ENCODE measurements at regions not wholly inside any gene's neighbourhood (a gene's known extent, or its start where the extent isn't known, plus 50 kb on each side); places are given as distances from the start of the nearest gene placed in this dataset.

DNA sequence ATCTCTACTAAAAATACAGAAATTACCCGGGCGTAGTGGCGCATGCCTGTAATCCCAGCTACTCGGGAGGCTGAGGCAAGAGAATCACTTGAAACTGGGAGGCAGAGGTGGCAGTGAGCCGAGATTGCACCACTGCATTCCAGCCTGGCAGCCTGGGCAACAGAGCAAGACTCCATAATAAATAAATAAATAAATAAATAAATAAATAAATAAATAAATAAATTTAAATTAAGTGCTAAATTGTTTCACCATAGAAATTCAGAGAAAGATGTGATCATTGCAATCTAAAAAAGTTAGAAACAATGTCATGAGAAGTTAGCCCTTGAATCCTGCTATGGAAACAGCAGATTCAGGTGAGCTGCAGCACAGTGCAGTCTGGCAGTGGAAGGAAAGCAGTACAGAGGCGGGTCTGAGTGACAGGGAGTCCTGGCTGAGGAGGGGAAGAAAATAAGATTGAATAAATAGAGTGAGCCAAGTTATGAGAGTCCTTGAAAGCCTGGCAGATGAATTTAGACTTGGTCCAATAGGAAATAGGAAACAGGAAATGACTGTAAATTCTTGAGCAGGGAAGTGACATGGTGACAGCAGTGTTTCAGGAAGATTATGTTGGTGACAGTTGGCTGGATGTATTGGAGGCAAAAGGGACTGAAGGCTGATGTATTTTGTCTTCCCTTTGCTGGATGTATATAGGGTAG is 241.5 kb downstream of the GXYLT1 start:
- FAIRE-seq = no peak

DNA sequence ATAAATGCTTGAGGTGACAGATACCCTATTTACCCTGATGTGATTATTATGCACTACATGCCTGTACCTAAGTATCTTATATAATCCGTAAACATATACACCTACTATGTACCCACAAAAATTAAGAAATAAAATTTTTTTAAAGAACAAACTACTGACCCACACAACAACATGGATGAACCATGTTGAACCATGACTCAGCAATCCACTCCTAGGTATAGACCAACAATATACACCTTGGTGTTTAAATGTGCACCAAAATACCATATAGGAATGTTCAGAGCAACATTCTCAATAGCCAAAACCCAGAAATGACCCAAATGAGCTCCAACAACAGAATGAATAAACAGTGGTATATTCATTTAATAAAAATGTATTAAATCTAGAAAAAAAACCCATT is 245.1 kb downstream of the GXYLT1 start:
- no peak for FAIRE-seq
- no peak for DNase-seq (ENCODE audit: extremely low spot score, insufficient read length, low read depth)

More for the DNA sequence above, 241.5 kb downstream of the GXYLT1 start:
- no peak for DNase-seq (ENCODE audit: extremely low spot score, insufficient read length, low read depth)

DNA sequence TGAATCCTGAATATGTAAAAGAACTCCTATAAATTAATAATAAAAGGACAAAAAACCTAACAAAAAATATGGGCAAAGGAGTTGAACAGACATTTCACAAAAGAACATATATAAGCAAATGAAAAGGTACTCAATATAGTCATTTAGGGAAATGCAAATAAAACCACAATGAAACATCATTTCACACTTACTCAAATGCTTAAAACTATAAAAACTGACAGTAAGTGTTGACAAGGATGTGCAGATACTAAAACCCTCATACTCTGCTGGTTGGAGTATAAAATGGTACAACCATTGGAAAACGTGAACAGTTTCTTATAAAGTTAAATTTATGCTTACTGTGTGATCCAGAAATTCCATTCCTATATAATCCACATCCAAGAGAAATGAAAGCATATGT is 247.1 kb downstream of the GXYLT1 start:
- no peak for DNase-seq (ENCODE audit: extremely low spot score, insufficient read length, low read depth)
- no peak for FAIRE-seq

DNA sequence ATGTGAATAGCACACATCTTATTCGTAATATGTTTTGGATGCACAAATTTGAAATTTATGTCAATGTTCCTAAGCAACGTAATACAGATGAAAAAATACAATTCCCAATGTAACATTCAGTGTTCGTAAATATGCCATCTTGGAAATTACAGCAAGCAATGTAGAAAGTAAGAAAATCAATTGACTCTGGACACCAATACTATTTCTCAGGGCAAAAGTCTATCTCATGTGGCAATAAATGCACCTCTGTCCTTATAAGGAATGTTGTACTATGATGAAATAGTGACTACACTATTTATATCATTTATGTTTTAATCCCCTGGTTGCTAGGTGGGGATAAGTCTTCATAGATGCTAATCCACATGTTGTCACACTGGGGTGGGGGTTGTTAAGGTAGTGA is 251.2 kb downstream of the GXYLT1 start:
- no peak for DNase-seq (ENCODE audit: extremely low spot score, insufficient read length, low read depth)
- no peak for FAIRE-seq

DNA sequence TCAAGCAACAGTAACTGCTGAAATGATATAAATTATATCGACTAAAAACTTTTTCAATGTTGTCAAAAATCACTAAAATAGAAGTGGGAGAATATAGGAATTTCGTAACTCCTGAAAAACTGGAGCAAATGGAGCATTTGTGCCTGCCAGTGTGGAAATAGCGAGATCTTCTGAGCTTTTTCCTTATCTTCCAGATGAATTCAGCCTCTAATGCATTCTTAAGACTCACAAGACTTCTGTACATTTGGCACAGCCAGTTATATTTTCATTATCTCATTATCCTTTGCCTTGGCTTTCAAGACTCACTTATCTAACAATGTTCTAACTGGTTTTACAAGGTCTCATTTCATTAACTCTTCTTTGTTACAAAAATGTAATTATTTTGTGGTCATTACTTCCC is 252.4 kb downstream of the GXYLT1 start:
- no peak for DNase-seq (ENCODE audit: extremely low spot score, insufficient read length, low read depth)
- no peak for FAIRE-seq

DNA sequence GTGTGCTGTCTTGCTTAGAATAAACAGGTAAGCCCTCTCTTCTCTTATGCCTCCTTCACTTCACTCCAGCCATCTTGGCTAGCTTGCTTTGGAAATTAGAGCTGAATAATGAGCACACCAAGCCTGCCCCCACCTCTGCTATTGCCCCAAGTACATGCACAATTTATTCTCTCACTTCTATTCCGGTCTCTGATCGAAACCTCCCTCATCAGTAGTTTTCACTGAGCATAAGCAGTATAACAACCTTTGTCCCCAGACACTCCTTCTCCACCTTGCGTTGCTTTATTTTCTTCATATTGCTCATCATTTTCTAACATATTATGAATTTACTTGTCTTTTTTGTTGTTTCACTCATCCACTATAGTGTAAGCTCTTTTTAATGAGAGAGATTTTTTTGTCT is 253.4 kb downstream of the GXYLT1 start:
- DNase-seq (ENCODE audit: extremely low spot score, insufficient read length, low read depth) (no peak), FAIRE-seq (no peak)

DNA sequence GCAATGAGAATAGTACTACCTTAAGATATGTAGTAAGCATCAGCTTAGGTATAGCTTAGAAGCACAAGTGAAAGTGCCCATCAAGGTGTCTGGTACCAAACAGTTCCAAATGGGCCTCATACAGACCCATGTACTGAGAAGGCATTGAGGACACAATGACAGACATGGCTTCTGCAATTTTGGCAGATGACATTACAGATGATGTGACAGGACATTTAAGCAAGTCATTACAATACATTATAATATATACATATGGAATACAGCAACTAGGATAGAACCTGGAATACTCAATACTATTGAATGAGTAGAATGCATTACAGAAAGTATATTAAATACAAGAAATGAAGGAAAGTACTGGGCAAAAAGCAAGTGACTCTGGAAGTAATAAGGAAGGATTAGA is 256.4 kb downstream of the GXYLT1 start:
- no peak for FAIRE-seq
- no peak for DNase-seq (ENCODE audit: extremely low spot score, insufficient read length, low read depth)

DNA sequence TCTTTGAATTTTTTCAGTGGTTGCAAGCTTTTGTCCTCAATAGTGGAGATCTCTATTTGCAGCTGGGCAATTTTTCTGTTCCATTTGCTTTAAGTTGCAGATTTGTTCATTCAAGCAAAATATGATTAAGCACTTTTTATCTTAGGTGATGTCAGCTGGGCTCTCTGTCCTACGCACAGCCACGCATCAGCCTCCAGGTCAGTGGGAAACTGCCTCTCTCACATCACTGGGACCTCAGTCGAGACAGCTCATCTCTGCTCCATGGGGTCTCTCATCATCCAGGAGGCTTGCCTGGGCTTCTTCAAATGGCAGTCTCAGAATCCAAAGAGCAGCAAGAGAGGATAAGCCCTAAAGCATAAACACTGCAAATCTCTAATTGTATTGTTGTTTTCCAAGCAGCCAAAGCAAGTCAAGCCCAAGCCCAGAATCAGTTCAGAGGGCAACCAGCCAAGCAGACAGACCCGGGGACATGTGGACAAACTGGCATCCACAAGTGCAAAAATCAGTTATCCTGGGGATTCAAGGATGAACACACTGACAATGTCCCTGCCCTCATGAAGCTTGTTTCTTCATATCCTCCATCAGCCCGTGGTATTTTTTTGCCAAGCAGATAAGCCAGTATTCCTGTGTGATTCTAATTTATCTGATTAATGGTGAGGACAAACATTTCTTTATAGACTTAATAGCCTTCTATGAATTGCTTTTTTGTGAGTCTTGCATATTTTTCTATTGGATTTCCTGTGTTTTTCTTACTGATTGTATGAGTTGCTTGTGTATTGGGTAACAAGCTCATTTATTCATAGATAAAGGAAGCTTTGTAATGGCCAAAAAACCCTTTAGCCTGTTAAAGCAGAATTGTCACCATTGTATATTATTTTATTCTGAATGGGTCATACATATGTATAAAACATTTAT is 262.5 kb downstream of the GXYLT1 start:
- FAIRE-seq = no peak

DNA sequence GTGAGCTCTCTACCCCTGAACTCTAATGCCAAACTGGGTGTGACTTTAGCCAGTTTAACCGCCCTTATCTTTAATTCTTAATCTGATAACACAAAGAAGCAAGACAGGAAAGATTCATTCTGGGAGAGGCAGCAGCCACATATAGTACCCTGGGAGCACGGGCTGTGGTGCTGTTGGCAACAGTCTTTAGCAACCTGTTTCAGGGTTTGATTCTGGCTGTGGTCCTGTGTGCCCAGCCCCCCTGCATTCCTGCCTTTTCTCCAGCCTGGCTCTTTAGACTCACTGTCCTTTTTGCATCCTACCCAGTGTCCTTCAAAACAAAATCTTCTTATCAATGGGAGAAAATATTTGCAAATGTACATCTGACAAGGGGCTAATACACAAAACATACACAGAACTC is 275.2 kb downstream of the GXYLT1 start:
- no peak for DNase-seq (ENCODE audit: extremely low spot score, insufficient read length, low read depth)
- no peak for FAIRE-seq

More for the DNA sequence above, 262.5 kb downstream of the GXYLT1 start:
- DNase-seq (ENCODE audit: extremely low spot score, insufficient read length, low read depth) = no peak

DNA sequence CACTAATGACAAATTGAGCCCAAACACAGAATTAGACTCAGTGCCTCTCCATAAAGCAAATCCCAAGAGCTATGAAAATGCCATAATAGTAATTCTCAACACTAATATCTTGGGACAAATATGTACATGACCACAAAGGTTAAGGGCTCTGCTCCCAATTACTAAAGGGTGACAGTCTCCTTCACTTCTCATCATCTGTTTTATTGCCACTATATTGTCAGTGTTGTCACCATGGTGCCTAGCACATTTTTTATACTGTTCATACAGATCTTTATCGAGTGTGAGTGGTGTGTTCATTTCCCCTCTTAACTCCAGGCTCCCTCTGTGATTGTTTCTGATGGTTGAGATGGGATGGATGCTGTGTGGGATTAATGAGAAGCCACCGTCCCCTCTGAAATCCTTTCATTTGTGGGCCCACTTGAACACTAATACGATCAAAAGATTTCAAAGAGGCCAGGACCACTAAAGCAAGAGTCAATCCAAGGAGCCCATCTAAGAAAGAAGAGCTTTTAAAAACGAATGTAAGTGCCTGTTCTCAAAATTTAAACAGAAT is 277.7 kb downstream of the GXYLT1 start:
- FAIRE-seq = no peak

DNA sequence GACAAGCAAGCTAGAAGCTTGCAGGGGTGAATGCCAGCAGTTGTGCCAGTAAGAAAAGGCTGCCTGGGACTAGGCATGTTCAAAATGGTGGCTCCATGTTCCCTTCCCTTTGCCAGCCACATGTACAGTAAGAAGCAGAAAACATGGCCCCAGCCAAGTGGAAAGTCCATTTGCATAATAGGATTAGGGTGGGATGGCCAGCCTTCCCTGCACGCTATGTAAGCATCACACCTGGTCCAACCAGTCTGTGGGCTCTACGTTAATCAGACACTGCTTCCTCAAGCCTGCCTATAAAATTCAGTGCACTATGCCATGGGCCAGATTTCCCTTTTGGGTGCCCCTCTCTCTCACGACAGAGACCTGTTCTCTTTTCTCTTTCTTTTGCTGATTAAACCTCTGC is 288.4 kb downstream of the GXYLT1 start:
- DNase-seq (ENCODE audit: extremely low spot score, insufficient read length, low read depth) (no peak), FAIRE-seq (no peak)

More for the DNA sequence above, 277.7 kb downstream of the GXYLT1 start:
- DNase-seq (ENCODE audit: extremely low spot score, insufficient read length, low read depth) = no peak

DNA sequence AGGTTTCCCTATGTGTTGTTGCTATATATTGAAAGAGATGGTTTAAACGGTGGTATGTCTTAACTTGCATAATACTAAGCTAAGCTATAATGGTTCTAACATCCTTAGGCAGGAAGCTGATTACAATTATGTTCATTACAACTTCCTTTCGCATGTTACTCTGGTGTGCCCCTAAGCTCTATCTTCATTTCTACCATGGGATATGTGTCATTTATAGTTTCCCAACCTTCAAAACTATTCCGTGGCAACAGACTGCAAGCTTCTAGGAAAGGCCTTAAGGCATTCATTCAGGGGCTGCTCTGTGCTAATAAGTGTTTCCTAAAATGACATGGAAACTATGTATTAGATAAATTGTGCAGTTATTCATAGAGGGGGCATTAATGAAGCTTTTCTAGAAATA is 294.6 kb downstream of the GXYLT1 start:
- FAIRE-seq (no peak), DNase-seq (ENCODE audit: extremely low spot score, insufficient read length, low read depth) (no peak)

DNA sequence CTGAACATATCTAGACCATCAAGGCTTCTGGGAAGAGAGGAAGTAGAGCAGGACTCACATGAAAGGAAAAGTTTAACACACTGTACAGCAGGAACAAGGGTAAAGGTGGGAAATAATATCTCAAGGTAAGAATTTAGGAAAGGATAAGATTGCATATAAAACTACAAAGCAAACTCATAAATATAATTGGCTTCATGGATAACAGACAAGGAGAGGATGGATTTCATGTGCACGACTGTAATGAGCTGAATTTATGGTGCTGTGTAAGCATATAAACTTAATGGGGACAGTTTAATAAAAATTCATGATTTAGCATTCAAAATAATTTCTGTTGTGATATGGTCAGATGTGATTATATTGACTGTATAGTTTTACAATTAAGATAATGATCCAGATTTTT is 298.0 kb downstream of the GXYLT1 start:
- no peak for FAIRE-seq
- no peak for DNase-seq (ENCODE audit: extremely low spot score, insufficient read length, low read depth)

DNA sequence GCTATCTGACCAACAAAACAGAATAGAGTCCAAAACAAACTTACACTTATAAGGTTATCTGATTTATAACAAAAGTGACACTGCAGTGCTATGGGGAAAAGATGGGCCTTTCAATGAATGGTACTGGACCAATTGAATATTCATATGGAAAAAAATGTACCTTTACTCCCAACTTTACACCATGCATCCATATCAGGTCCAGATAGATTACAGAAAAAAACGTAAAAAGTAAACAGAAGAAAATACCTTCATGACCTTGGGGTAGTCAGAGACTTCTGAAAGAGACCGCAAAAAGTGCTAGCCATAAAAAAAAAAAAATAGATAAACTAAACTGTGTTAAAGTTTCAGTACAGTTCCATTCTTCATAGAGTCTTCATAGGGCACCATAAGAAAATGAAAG is 308.3 kb downstream of the GXYLT1 start:
- FAIRE-seq = no peak

DNA sequence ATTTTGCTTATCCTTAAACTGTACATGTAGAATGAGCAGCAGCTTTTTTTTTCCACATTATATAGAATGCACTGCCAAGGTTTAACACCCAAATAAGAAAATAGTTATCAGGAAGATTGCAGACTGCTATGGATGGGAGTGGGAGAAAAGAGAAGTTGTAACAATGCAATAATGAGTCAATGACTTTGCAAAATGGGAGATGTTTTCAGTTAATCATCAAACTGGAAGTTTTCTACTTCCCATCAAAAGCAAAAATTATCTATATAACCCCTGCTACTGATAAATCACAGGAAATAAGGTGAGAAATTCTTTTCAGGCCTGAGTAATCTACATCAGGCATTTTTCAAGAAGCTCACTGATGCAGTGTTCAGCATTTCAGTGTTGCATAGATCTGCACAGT is 309.1 kb downstream of the GXYLT1 start:
- no peak for FAIRE-seq
- DNase-seq (ENCODE audit: extremely low spot score, insufficient read length, low read depth) = no peak

More for the DNA sequence above, 308.3 kb downstream of the GXYLT1 start:
- no peak for DNase-seq (ENCODE audit: extremely low spot score, insufficient read length, low read depth)

DNA sequence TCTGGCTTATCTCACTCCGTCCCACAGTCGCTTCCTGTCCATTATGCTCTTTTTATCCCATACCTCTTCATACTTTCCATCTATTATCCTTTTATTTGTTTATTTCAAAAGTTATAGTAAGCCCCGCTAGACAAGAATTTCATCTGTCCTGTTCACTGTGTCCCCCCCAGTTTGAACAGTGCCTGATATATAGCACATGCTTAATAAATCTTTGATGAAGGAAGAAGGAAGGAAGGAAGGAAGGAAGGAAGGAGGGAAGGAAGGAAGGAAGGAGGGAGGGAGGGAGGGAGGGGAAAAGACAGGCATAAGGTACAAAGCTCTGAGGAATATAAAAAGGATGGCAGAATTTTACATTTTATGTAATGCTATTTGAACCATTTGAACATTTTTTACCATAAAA is 324.7 kb downstream of the GXYLT1 start:
- FAIRE-seq (no peak), DNase-seq (ENCODE audit: extremely low spot score, insufficient read length, low read depth) (no peak)

DNA sequence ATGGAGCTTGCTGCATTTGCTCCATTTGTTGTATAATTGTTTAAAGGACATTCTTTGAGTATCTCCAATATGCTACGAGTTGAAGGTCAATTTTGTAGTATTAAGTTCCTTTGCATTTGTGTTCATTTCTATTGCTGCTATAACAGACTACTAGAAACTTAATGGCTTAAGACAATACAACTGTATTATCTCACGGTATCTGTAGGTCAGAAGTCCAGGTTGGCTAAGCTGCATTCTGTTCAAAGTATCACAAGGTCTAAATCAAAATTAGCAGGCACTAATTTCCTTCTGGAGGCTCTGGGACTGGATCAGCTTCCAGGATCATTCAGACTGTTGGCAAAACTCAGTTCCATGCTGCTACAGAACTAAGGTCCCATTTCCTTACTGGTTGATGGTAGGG is 340.6 kb downstream of the GXYLT1 start:
- FAIRE-seq (no peak), DNase-seq (ENCODE audit: extremely low spot score, insufficient read length, low read depth) (no peak)

DNA sequence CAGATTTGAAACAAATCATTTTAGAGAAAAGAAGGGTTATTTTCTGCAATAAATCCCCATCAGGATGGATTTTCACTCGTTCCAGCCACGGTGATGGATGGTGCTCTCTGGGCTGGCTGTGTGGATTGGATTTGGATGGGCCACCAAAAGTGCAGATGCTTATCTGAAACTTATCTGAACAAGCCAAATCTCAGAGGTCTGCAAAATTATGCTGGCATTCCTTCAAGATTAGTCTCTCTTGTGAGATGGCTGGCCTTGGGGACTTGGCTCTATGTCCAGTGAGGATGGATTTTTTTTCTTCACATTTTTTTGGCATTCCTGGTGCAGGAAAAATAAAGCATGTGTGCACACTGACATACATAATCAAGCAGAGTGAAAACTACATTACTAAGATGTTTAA is 341.9 kb downstream of the GXYLT1 start:
- FAIRE-seq (no peak), DNase-seq (ENCODE audit: extremely low spot score, insufficient read length, low read depth) (no peak)

DNA sequence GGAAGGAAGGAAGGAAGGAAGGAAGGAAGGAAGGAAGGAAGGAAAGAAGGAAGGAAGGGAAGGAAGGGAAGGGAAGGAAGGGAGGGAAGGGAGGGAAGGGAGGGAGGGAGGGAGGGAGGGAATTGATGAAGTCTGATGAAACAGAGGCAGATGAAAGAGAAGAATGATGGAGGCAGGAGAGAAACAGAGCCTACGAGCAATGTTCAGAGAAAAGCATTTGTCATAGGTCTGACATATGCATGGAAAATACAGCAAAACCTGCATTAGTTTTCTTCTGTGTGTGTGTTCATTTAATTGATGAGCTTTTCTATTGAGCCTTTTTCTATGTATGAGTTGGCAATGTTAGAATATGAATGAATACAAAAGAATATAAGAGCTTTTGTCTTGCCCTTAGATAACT is 343.4 kb downstream of the GXYLT1 start:
- FAIRE-seq = no peak
- no peak for DNase-seq (ENCODE audit: extremely low spot score, insufficient read length, low read depth)

DNA sequence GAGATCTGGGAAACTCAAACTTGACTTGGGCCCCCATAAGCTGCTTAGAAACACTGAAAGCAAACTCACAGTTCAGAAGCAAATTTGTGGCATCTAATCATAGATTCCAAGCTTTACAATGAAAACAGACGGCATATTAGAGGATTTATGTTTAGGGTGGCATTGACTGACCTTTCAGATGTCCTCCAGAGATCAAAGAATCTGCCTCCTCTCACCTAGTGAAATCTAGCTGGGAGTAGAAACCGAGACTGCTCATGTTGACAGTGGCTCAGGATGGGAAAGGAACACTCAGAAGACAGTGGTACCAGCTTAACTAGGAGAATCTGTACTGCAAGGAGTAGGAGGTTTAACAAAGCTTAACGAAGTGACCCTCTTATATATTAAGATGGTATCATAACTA is 345.0 kb downstream of the GXYLT1 start:
- no peak for DNase-seq (ENCODE audit: extremely low spot score, insufficient read length, low read depth)
- no peak for FAIRE-seq

DNA sequence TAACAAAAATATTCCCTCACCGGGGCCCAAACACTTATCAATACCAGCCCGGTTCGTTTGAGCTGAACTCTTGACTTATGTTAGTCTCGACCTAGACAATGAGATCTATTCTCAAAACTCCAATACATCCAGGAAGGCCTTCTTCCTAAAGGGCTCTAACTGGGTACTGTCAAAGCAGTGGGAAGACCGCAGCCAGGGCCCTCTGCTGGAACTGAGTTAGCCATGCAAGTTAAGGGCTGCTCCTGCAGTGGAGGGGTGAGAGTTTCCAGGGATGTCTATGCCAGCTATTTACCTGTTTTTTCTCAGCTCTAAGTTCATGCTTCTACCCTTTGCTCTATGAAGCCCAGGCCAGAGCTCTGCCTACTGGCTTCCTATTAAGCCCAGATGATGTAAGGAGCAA is 348.8 kb downstream of the GXYLT1 start:
- FAIRE-seq (no peak), DNase-seq (ENCODE audit: extremely low spot score, insufficient read length, low read depth) (no peak)
